GM18867 (cell line): ENCODE measurements at regions not wholly inside any gene's neighbourhood (a gene's known extent, or its start where the extent isn't known, plus 50 kb on each side); places are given as distances from the start of the nearest gene placed in this dataset.
"Not testable (repeated sequence)": the region's sequence is repeated elsewhere in the genome, so short reads cannot be mapped to it uniquely, and the experiment has no call there.

Experiments
- ATAC-seq: cut with Tn5 transposase; IDR thresholded peaks from one replicate; pipeline ENCODE4 v1.9.1; 2021; ENCODE audit warnings: mild to moderate bottlenecking, moderate library complexity; ENCODE audit not compliant: unreplicated experiment

DNA sequence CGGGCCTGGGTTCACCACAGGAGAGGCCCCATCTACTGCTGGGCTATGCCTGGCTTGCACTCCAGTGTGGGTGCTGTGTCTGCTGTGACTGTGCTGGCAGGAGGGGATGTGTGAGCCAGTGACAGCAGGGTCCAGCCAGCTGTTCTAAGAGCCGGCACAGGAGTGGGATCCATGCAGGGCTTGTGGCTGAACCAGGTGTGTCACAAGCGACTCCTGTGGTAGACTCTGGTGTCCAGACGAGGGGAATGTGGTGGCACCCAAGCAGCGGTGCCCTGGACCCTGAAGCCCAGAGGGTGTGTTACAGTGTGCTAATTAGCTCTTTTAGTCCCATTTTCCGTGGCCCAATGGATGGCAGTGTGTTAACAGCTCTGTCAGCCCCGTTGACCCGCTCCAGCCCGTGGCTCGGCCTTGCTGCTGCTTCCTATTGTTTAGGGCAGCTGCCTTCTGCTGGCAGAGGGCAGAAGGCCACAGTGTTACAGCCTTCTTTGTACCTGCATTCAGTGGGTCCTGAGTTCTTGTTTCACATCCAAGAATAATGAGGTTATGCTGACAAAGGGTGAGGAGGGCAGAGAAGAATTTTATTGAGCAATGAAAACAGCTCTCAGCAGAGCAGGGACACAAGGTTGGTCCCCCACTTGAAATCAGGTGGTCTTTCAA, 78.5 kb upstream of the RNU6-1 start:
- no peak for ATAC-seq

DNA sequence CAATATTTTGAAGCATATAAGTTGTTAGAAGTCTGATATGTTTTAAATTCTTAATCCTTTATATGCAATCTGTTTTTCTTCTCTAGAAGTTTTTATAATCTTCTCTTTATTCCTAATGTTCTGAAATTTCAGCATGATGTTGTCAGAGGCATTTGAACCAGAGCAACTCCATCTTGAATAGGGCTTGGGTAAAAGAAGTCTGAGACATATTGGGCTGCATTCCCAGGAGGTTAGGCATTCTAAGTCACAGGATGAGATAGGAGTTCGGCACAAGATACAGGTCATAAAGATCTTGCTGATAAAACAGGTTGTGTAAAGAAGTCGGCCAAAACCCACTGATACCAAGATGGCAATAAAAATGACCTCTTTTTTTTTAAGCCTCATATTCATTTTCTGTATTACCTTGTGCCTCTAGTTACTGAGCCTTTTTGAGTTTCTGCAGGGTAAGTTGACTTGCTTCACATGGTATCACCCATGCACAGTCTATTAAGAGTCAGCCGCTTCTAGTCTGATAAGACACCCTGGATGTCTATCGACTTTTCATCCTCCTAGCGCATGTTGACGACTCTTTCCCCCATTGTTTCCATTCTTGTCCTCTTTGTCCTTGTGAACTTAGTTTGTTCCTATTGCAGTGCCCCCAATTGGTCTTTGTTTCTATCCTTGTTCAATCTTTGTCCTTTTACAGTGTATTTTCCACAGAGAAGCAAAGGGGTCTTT, 80.8 kb upstream of the RNU6-1 start:
- ATAC-seq = no peak

DNA sequence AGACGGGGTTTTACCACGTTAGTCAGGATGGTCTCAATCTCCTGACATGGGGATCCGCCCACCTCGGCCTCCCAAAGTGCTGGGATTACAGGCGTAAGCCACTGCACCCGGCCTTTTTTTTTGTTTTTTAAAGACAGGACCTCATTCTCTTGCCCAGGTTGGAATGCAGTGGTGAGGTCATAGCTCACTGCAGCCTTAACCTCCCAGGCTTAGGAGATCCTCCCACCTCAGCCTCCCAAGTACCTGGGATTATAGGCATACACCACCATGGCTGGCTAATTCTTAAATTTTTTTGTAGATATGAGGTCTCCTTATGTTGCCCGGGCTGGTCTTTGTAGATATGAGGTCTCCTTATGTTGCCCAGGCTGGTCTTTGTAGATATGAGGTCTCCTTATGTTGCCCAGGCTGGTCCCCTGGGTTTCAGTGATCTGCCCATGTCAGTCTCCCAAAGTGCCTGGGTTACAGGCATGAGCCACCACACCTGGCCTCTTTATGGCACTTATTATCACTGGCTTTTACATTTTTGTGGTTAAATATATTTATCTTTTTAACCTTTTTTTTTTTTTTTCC, 82.3 kb upstream of the RNU6-1 start:
- no peak for ATAC-seq

DNA sequence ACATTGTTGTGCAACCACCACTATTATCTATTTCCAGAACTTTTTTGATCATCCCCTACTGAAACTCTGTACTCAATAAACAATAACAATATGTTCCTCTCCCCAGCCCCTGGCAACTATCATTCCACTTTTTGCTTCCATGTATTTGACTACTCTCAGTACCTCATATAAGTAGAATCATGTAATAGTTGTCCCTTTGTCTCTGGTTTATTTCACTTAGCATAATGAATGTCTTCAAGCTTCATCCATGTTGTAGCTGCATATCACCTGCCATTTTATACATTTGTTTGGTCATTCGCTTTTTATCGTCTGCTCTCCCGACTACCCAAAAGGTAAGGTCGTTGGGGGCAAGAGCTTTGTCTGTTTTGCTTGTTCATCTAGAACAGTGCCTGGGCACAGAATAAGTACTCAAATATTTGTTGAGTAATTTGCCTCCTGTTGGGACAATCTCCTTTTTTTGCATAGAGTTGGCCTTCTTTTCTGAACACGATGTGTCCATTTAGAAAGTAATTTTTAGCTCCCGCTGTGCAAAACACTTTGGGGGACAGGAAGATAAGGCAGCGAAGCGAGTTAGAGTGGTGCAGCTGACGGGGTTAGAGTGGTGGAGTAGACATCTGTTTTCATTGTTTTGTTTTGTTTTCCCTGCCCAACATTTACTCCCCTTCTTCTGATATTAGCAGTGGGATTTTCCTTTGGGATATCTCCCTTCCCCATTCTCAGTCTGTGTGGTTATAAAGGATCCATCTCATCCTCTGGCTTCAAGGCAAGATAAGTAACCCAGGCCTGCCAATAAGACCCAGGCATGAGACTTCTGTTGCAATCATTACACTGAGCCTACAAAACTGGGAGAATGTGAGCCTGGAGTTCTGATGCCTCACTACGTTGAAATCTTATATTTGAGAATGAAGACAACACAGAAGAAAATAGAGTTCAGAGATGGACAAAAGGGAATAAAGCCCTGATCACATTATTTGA, 83.4 kb upstream of the RNU6-1 start:
- no peak for ATAC-seq

DNA sequence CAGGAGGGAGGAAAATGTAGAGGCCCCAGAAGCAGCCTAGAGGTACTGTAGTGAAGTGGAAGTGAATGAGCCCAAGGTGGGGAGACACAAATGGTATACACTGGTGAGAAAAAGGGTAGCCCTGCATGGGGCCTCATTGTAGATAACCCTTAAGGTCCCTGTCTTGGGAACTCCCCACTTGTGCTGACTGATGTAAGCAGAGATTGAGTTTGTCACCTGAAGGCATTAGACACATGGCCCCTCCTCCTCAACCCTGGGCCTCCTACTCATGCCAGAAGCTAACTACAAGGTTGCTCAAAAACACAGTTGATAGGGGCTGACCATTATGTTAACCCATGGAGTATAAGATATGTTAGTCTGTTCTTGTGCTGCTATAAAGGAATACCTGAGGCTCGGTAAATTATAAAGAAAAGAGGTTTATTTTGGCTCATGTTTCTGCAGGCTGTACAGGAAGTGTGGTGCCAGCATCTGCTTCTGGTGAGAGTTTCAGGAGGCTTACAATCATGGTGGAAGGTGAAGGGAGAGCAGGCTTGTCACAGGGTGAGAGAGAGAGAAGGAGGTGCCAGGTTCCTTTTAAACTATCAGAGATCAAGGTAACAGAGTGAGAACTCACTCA, 84.6 kb upstream of the RNU6-1 start:
- no peak for ATAC-seq

DNA sequence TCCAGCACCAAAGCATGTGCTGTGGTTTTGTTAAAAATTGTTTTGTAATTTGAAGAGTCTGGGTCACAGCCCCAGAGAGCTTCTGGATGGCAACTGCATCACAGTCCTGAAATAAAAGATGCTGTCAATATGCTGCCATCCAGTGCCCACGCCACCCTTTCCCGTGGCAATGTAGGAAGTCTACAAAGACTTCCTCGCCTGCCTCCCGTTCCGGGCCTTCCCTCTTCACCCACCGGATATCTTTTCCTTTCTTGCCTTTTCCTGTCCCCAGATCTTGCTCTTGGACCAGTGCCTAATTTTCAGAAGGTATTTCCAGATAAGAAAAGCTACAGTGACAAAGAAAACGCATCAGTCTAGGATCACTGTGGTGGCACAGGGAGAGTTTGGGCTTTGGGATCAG, 85.3 kb upstream of the RNU6-1 start:
- no peak for ATAC-seq

DNA sequence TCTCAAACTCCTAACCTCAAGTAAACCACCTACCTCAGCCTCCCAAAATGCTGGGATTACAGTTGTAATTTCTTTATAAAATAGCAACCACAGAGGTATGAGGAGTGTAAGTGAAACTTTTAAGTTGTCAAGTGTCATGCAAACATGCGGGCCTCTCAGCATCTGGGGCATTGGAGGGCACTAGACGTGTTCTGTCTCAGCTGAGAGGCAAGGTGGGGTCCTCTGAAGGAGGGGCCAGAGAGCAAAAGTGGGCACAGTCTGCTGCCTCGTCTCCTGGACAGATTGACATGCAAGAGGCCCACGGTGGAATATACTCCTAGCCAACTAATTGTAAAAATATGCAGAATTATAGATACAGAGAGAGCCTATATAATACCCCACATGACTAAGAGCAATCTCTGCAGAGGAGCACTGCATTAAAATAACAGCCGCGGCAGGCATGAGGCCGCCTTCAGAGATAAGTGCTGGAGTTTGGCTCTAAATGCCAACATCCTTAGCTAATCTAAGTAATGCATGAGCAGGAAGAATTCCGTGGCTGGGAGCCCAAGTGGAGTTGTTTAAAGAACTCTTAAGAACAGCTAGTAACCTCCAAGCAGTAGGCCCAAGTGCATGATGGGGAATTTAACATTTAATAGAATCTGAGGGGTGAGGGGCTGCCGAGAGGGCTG, 87.8 kb upstream of the RNU6-1 start:
- ATAC-seq = no peak

DNA sequence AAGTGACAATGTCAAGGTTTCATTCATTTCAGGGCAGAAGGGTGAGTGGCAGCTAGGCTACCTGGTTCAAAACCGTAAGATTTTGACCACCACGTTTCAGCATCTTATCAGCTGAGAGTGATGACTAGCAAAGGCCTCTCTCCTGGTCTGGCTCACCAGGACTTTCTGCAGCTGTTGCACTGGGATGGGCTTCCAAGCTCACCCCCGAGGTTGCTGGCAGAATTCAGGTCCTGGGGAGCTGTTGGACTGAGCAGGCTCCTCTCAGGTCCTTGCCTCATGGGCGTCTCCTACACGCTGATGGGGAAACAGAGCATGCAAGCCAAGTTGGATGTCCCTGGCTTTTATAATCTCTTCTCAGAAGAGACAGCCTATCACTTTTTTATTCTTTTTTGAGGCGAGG, 88.8 kb upstream of the RNU6-1 start:
- ATAC-seq = no peak

DNA sequence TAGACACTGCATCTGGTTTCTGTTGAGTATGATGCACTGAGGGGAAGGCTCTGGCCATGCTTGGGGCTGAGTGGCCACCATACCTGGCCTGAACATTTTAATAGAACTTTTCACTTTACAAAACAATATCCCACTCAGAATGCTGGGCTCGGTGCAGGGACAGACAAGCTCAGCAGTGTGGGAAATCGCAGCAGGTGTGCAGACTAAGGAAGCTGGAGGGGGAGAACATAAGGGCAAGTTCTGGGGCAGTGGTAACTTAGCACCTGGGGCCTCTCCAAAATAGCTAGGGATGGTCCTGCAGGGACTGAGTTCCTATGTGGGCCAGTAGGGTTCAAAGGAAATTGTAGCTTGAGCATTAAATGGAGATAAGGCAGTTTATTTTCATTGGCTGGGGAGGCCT, 90.9 kb upstream of the RNU6-1 start:
- ATAC-seq = no peak

DNA sequence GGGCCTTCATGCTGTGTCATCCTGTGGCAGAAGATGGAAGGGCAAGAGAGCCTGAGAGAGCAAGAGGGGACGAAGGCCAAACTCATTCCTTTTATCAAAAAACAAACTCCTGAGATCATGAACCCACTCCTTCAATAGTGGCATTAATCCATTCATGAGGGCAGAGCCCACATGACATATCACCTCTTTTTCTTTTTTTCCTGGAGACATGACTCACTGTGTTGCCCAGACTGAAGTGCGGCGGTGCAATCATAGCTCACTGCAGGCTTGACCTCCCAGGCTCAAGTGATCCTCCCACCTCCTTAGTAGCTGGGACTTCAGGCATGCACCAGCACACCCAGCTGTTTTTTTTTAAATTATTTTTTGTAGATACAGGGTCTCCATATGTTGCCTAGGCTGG, 92.0 kb upstream of the RNU6-1 start:
- no peak for ATAC-seq

DNA sequence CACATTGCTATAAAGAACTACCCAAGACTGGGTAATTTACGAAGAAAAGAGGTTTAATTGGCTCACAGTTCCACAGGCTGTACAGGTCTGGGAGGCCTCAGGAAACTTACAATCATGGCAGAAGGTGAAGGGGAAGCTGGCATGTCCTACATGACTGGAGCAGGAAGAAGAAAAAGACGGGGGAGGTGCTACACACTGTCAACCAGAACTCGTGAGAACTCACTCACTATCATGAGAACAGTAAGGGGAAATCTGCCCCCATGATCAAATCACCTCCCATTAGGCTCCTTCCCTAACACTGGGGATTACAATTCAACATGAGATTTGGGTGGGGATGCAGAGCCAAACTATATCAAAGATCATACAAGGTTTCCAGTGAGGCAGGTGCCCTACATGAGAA, 94.3 kb upstream of the RNU6-1 start:
- not testable (repeated sequence) for ATAC-seq

DNA sequence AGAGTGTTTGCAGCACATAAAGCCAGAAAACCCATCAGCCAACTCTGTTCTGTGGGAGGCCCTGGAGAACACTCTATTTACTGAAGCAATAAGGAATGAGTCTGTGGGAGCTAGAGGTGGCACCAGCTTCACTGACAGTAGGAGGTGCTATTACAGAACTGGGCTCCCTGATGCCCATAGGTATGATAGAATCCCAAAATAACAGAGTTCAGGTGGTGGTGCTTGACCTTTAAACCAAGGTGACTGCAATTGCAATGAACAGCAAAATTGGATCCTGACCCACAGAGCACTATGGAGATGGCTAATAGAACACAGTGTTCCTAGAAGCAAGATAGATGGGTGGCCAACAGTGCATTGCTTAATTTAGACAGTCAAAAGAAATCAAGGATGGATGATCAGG, 95.4 kb upstream of the RNU6-1 start:
- no peak for ATAC-seq

DNA sequence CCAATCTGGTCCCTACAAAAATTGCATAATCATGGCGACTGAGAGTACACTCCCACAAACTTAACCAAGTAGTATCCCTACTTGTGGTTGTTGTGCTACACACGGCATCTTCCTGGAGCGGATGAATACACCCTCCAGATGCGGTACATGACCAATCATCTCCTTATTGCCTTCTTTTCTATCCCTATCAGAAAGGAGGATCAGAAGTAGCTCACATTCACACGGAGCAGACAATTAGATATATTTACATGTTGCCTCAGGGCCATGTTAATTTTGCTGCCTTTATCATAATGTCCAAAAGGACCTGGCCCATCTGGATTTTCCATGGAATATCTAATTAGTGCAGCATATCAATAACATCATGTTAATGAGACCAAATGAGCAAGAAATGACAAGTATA, 96.4 kb upstream of the RNU6-1 start:
- ATAC-seq = no peak

DNA sequence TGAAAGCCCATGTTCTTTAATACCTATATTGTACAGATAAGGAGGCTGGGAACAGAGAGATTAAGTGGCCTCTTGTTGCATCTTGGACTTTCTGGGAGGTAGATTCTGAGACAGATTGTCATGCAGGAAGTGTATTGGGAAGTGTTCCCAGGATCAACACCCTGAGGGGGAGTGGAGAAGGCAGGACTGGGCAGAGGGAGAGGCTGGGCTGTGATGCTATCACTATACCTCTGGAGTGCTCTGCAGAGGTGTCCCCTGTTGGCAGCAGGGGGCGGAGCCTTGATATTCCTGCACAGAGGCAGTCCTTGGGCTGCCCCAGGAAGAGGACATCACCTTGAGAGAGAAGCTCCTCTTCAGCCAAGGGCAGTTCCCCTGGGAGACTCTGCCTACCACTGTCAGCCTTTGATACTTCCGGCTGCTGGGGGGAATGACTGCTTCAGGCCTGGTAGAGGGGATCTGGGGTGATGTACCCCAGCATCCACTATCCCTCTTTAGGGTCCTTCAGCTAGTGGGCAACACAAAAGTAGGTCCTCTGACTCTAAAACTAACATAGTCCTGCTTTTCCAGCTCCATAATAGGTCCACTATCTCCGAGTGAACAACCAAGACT, 97.4 kb upstream of the RNU6-1 start:
- no peak for ATAC-seq

DNA sequence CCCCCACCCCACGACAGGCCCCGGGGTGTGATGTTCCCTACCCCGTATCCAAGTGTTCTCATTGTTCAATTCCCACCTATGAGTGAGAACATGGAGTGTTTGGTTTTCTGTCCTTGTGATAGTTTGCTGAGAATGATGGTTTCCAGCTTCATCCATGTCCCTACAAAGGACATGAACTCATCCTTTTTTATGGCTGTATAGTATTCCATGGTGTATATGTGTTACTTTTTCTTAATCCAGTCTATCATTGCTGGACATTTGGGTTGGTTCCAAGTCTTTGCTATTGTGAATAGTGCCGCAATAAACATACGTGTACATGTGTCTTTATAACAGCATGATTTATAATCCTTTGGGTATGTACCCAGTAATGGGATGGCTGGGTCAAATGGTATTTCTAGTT, 99.3 kb upstream of the RNU6-1 start:
- not testable (repeated sequence) for ATAC-seq

DNA sequence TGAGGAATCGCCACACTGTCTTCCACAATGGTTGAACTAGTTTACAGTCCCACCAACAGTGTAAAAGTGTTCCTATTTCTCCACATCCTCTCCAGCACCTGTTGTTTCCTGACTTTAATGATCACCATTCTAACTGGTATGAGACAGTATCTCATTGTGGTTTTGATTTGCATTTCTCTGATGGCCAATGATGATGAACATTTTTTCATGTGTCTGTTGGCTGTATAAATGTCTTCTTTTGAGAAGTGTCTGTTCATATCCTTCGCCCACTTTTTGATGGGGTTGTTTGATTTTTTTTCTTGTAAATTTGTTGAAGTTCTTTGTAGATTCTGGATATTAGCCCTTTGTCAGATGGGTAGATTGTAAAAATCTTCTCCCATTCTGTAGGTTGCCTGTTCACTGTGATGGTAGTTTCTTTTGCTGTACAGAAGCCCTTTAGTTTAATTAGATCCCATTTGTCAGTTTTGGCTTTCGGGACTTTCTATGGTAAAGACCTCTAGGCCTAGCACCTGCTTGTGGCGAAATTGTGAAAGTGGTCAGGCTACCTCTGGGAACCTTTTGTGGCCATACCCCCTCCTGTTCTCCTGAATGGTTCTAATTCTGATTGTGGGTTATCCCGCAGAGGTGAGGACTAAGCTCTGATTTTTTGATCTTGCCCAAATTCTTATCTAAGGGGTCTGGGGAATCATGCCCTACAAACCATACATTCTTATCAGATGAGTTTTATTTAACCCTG, 99.9 kb upstream of the RNU6-1 start:
- not testable (repeated sequence) for ATAC-seq

DNA sequence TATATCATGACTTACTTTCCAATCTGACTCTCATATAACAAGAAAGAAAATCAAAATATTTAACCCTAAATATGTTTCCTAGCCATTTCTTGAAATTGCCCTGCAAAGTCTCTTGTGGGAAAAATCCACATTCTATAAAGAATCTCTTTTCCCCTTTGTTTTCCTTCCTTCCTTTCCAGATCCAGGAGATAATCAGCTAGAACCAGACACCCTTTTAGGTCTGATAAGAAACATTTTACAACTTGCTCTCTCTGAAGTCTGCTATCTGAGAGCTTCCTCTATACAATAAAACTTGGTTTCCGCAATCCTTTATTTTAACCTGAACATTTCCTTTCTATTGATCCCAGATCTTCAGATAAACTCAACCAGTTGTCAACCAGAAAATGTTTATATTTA, 100.5 kb upstream of the RNU6-1 start:
- no peak for ATAC-seq

DNA sequence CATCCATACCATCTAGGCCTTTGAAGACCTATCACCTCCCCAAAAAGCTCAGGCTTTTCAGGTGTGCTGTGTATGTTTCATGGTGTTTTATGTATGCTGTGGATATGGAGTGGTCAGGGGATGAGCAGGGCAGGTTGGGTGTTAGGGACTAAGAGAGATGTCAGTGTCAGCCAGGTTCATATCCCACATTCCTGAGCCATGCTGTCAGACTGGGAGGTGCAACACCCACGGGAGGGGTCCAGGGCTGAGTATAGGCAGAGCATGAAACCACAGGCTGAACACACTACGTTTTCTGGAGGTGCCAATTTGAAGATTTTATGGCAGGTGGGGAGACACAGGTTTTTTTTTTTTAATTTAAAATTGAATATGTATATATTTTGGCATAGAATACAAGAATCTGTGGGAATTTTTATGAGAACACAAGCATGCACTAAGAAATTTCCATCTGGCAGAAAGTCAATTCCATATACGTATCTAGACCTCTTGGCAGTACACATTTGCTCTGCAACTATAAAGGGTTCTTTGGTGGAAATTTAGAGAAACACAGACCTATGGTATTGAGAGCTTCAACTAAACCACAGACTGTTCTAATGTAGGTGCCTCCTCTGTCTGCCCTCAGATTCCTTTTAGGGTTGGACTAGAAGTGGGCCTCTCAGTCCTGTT, 101.9 kb upstream of the RNU6-1 start:
- ATAC-seq = no peak

DNA sequence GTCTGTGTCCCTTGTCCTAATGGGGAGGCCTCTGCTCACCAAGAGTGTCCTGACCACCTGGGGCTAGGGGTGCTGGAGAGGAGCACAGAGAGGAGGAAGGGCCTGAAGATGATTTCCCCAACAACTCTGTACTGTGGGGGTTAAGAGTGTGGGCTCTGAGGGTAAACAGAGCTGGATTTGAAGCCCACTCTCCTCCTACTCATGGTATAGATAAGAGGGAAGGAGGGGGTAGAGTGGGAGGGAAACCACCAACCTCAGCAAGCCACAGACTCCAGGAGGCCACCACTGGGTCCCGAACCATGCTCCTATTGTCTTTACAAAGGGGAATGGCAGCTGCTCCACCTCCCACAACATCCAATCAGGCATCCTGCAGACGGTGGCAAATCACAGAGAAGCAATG, 103.6 kb upstream of the RNU6-1 start:
- no peak for ATAC-seq
